ENCODE measurements at regions not wholly inside any gene's neighbourhood (a gene's known extent, or its start where the extent isn't known, plus 50 kb on each side); places are given as distances from the start of the nearest gene placed in this dataset.
A peak's percentile ranks its signal among the peaks of the same experiment; 100 is the strongest.
"Not testable (repeated sequence)": the region's sequence is repeated elsewhere in the genome, so short reads cannot be mapped to it uniquely, and the experiment has no call there.

GRCh38 chr7:153948060-153948459 is 104.1 kb upstream of the DPP6 start:
- Histone ChIP-seq H3F3A (ENCODE audit: low read depth) (no peaks in the 10 kb centered on the region), H2AFZ (replicated peaks) (no peak overlapping the region), H3K36me3 (no peaks in the 10 kb centered on the region), H3K9me3 (ENCODE audit: low read depth) (no peaks in the 10 kb centered on the region), H3K9ac (no peak overlapping the region), H3K27ac (no peak overlapping the region), H4K20me1 (ENCODE audit: low read depth) (no peaks in the 10 kb centered on the region), H3K4me3 (no peak overlapping the region), H3K27me3 (no peaks in the 10 kb centered on the region), H3K4me2 (no peak overlapping the region), H3K79me2 (ENCODE audit: low read depth) (no peaks in the 10 kb centered on the region), H3K4me1 (peaks cover 5% of the 10 kb centered on the region)
- Mint-ChIP-seq H3K27ac (no peak overlapping the region), H3K36me3 (no peaks in the 10 kb centered on the region), H3K4me3 (no peak overlapping the region), H3K9me3 (peaks cover 12% of the 10 kb centered on the region), H3K27me3 (ENCODE audit: insufficient read depth, low read depth) (peaks cover 14% of the 10 kb centered on the region), H3K4me1 (peaks cover 10% of the 10 kb centered on the region)
- DNase-seq (ENCODE audit: low spot score): no peak
- no peak for TF ChIP-seq EZH2 (IDR thresholded peaks at IDR 0.05)
- TF ChIP-seq CTCF (IDR thresholded peaks at IDR 0.05): peak; percentile 30

- no peak overlapping the region for H3K4me2 ChIP-seq
- H4K20me1 ChIP-seq (ENCODE audit: low read depth): no peaks in the 10 kb centered on the region
- no peak overlapping the region for H2AFZ ChIP-seq (replicated peaks)
- DNase-seq (ENCODE audit: low spot score): no peak
- TF ChIP-seq EZH2 (IDR thresholded peaks at IDR 0.05) (no peak), EZH2phosphoT487 (IDR thresholded peaks at IDR 0.05) (no peak), CTCF (IDR thresholded peaks at IDR 0.05) (no peak)
- H3K79me2 ChIP-seq (ENCODE audit: low read depth): no peaks in the 10 kb centered on the region
- Mint-ChIP-seq H3K27me3 (ENCODE audit: insufficient read depth, low read depth) (peaks cover 9% of the 10 kb centered on the region), H3K4me3 (no peak overlapping the region), H3K36me3 (no peaks in the 10 kb centered on the region), H3K27ac (no peak overlapping the region), H3K4me1 (no peaks in the 10 kb centered on the region), H3K9me3 (peaks cover 7% of the 10 kb centered on the region)
- H3F3A ChIP-seq (ENCODE audit: low read depth): no peaks in the 10 kb centered on the region
- no peak overlapping the region for H3K27ac ChIP-seq
- no peaks in the 10 kb centered on the region for H3K9me3 ChIP-seq (ENCODE audit: low read depth)
- H3K27me3 ChIP-seq: no peaks in the 10 kb centered on the region
- H3K36me3 ChIP-seq: no peaks in the 10 kb centered on the region
- no peaks in the 10 kb centered on the region for H3K4me1 ChIP-seq
- H3K9ac ChIP-seq: no peak overlapping the region
- no peak overlapping the region for H3K4me3 ChIP-seq
Observed at GRCh38 chr7:153951316-153951715, 100.9 kb upstream of the DPP6 start.

GRCh38 chr7:153954477-153954876 is 97.7 kb upstream of the DPP6 start:
- Histone ChIP-seq H3K79me2 (ENCODE audit: low read depth) (no peaks in the 10 kb centered on the region), H3K9ac (no peak overlapping the region), H3K9me3 (ENCODE audit: low read depth) (no peaks in the 10 kb centered on the region), H3K4me1 (no peaks in the 10 kb centered on the region), H2AFZ (replicated peaks) (no peak overlapping the region), H3K36me3 (no peaks in the 10 kb centered on the region), H3K27ac (no peak overlapping the region), H3K4me2 (no peak overlapping the region), H3K27me3 (no peaks in the 10 kb centered on the region), H3K4me3 (no peak overlapping the region), H4K20me1 (ENCODE audit: low read depth) (no peaks in the 10 kb centered on the region), H3F3A (ENCODE audit: low read depth) (no peaks in the 10 kb centered on the region)
- Mint-ChIP-seq H3K9me3 (peaks cover 5% of the 10 kb centered on the region), H3K36me3 (no peaks in the 10 kb centered on the region), H3K27me3 (ENCODE audit: insufficient read depth, low read depth) (peaks cover 7% of the 10 kb centered on the region), H3K4me3 (no peak overlapping the region), H3K4me1 (no peaks in the 10 kb centered on the region), H3K27ac (no peak overlapping the region)
- no peak for DNase-seq (ENCODE audit: low spot score)
- no peak for TF ChIP-seq EZH2phosphoT487 (IDR thresholded peaks at IDR 0.05)
- no peak for TF ChIP-seq CTCF (IDR thresholded peaks at IDR 0.05)
- TF ChIP-seq EZH2 (IDR thresholded peaks at IDR 0.05): no peak

GRCh38 chr7:153957677-153958076 is 94.5 kb upstream of the DPP6 start:
- not testable (repeated sequence) for H3K9me3 Mint-ChIP-seq; H2AFZ ChIP-seq (replicated peaks); H3K36me3 ChIP-seq; H3K9me3 ChIP-seq (ENCODE audit: low read depth); H3F3A ChIP-seq (ENCODE audit: low read depth); H3K4me2 ChIP-seq; H3K4me3 ChIP-seq; H3K9ac ChIP-seq; DNase-seq (ENCODE audit: low spot score); H3K4me1 Mint-ChIP-seq; H4K20me1 ChIP-seq (ENCODE audit: low read depth); H3K27me3 Mint-ChIP-seq (ENCODE audit: insufficient read depth, low read depth); H3K27me3 ChIP-seq; H3K36me3 Mint-ChIP-seq; H3K79me2 ChIP-seq (ENCODE audit: low read depth); H3K4me3 Mint-ChIP-seq; H3K27ac ChIP-seq; H3K4me1 ChIP-seq; H3K27ac Mint-ChIP-seq

- not testable (repeated sequence) for H2AFZ ChIP-seq (replicated peaks); DNase-seq (ENCODE audit: low spot score); H3K79me2 ChIP-seq (ENCODE audit: low read depth); H3K9ac ChIP-seq; H3K9me3 ChIP-seq (ENCODE audit: low read depth); H3K9me3 Mint-ChIP-seq; H4K20me1 ChIP-seq (ENCODE audit: low read depth); H3K4me2 ChIP-seq; H3K4me1 Mint-ChIP-seq; H3F3A ChIP-seq (ENCODE audit: low read depth); H3K27ac ChIP-seq; H3K27ac Mint-ChIP-seq; H3K36me3 Mint-ChIP-seq; H3K27me3 ChIP-seq; H3K4me1 ChIP-seq; H3K27me3 Mint-ChIP-seq (ENCODE audit: insufficient read depth, low read depth); H3K4me3 ChIP-seq; H3K4me3 Mint-ChIP-seq; H3K36me3 ChIP-seq
Observed at GRCh38 chr7:153958381-153958780, 93.8 kb upstream of the DPP6 start.

- not testable (repeated sequence) for H3K27me3 Mint-ChIP-seq (ENCODE audit: insufficient read depth, low read depth); H3K27ac ChIP-seq; H3K79me2 ChIP-seq (ENCODE audit: low read depth); H4K20me1 ChIP-seq (ENCODE audit: low read depth); H3K9me3 ChIP-seq (ENCODE audit: low read depth); H3F3A ChIP-seq (ENCODE audit: low read depth); H3K4me2 ChIP-seq; H3K4me1 ChIP-seq; H3K4me3 Mint-ChIP-seq; DNase-seq (ENCODE audit: low spot score); H3K9ac ChIP-seq; H3K36me3 ChIP-seq; H3K27ac Mint-ChIP-seq; H3K9me3 Mint-ChIP-seq; H3K4me3 ChIP-seq; H3K4me1 Mint-ChIP-seq; H3K27me3 ChIP-seq; H3K36me3 Mint-ChIP-seq; H2AFZ ChIP-seq (replicated peaks)
Observed at GRCh38 chr7:153958789-153959188, 93.4 kb upstream of the DPP6 start.

All from neural progenitor cell (in vitro differentiated cells).